ENCODE measurements at regions not wholly inside any gene's neighbourhood (a gene's known extent, or its start where the extent isn't known, plus 50 kb on each side); places are given as distances from the start of the nearest gene placed in this dataset.

- DNase-seq: no peak
Measured at GRCh38 chr11:128215238-128215882, 372.0 kb downstream of the ETS1 start.

DNA sequence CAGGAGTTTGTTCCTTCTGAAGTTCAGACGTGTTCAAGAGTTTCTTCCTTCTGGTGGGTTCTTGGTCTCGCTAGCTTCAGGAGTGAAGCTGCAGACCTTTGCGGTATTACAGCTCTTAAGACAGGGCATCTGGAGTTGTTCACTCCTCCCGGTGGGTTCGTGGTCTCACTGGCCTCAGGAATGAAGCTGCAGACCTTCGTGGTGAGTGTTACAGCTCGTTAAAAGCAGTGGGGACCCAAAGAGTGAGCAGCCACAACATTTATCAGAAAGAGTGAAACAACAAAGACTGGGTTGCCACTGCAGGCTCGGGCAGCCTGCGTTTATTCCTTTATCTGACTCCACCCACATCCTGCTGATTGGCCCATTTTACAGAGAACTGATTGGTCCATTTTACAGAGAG is 373.1 kb downstream of the ETS1 start:
- DNase-seq: no peak

DNA sequence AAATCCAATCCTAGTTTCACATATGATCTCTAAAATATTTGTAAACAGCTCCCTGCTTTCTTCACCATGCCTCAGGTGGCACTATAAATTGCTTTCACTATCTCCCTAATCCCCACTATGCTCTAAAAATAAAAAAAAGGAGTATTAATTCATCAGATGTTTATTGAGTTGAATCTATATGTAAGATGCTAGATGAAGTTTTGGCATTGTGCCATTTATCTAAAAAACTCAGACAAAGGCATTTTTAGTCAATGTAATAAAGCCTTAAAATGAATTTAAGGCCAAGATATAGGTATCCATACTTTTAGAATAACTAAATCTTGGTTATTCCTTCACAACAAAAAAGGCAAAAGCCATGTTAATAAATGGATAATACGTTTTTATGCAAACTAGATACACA is 373.9 kb downstream of the ETS1 start:
- DNase-seq: no peak

GRCh38 chr11:128212324-128212723 is 375.0 kb downstream of the ETS1 start:
- DNase-seq: no peak

DNA sequence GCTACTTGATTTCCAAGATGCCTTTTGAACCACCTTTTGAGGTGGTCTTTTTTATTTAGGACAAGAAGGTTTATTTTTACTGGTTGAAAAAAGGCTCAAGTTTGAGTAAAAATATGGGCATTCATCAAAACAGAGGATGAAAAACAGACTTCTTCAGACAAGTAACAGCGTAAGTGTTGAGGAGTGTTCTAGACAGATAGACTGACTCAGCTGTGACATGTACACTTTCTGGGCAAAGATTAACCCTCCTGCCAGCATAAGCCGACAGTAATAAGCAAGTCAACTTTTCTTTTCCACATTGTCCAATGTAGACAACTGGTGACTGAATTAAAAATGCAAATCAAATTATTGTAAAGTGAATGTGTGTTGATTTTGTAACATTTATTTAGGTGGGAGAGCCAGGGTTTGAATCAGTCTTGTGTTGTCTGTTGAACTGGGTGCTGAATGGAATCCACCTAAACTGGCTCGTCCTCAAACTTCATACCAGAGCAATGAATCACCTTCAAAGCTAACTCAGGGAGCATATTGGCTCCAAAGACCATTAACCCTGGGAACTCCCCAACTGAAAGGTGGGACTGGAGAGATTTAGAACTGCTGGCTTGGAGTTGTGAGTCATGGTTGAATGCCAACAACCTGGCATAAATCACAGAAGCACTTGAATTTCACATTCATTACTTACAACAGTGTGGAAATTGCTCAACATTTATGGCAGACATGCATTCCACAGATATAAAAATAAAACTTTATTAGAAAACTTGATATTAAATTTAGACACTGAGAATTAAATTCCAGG is 377.0 kb downstream of the ETS1 start:
- DNase-seq: no peak

- DNase-seq: no peak
Measured at GRCh38 chr11:128209138-128209435, 378.3 kb downstream of the ETS1 start.

- no peak for DNase-seq
Measured at GRCh38 chr11:128208329-128209137, 378.8 kb downstream of the ETS1 start.

GRCh38 chr11:128207861-128208321 is 379.5 kb downstream of the ETS1 start:
- DNase-seq: no peak

GRCh38 chr11:128206461-128206860 is 380.9 kb downstream of the ETS1 start:
- DNase-seq: no peak

GRCh38 chr11:128205796-128206195 is 381.6 kb downstream of the ETS1 start:
- DNase-seq: no peak

- DNase-seq: no peak
Measured at GRCh38 chr11:128204898-128205297, 382.5 kb downstream of the ETS1 start.

GRCh38 chr11:128201801-128202200 is 385.6 kb downstream of the ETS1 start:
- no peak for DNase-seq

DNA sequence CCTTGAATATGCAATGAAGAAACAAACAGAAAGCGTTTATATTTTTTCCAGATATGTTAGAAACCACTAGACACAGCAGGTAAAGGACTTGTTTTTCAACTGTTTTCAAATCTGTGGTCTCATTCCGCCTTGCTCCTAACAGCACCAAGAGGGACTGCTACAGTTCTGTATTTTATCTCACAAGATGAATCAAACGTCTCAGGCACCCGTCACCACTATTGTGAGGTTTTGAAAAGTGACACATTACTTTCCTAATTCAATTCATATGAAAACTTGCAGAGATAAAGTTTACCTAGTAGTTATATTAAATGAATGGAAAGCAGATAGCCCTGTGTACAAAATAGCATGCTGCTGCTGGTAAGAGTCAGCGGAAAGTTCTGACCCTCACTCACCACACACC is 386.3 kb downstream of the ETS1 start:
- DNase-seq: no peak

GRCh38 chr11:128200467-128200866 is 386.9 kb downstream of the ETS1 start:
- no peak for DNase-seq

GRCh38 chr11:128198216-128198772 is 389.1 kb downstream of the ETS1 start:
- DNase-seq: no peak

- no peak for DNase-seq
Measured at GRCh38 chr11:128196235-128196634, 391.1 kb downstream of the ETS1 start.

- no peak for DNase-seq
Measured at GRCh38 chr11:128195756-128196155, 391.6 kb downstream of the ETS1 start.

GRCh38 chr11:128195057-128195751 is 392.2 kb downstream of the ETS1 start:
- no peak for DNase-seq

DNA sequence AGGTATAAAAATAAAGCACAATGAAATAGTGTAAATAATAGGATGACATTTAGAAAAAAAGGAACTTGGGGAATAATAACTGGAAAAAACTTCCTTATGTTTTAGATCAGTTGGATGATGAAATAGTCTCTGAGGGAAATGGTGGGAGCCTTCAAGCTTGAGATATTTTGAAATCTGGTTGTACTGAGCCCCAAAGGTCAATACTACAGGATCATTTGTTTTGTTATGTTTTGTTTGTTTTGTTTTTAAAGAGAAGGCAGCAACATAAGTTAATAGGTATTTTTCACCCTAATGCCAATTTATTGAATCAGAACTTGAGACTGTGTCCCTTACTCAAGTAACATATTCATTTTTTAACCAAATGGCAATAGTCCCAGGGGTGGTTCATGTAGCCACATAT is 393.1 kb downstream of the ETS1 start:
- no peak for DNase-seq

DNA sequence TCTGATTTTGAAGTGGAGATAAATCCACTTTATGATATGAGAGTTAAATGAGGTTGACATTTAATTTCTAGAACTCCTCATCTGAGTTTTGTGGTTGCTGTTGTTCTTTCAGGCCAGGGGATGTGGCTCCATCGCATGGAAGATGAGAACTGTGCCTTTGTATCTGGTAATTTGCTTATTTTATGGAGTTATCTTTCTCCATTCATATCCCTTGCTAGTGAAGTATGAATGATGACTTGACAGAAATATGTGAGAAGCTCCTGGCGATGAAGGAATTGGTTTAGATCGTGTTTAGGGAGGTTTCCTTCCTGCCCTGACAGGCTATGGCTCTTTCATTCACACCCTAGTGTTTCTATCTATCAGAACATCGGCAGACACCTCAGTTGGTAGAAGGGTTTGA is 393.7 kb downstream of the ETS1 start:
- no peak for DNase-seq

DNA sequence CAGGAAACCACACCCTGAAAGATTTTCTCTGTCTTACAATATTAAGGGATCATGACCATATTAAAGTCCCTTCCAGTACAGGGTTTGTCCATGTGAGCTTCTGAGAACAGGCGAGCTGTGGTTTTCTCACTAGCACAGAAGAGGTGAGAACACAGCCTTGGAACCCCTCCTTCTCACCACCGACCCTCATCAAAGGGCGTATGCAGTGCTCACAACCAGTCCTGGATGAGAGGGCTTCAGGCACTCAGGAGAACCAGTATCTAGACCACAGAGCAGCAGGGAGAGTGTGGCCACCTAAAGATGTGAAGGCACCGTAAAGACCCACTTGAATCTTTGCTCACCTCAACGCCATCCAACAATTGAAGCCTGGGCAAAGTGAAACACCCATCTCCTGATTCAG is 397.0 kb downstream of the ETS1 start:
- DNase-seq: no peak

DNA sequence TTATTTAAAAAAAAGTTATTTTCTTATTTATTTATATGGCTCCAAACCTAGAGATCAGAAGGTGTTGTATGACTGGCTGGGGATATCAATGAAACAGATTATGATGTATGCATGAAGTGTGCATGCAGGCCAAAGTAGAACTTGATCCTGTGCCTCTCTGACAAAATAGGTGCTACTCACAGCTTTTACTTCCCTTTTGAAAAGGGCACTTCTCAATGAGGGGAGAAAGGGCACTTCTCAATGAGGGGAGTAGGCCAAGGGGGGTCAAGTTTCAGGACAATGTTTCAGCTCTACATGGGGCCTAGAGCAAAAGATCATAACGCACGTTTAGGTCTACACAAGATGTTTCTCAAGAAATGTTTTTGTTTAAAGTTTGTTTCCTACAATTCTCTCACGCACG is 397.5 kb downstream of the ETS1 start:
- DNase-seq: no peak

All from OCI-M1 (cell line).